ENCODE measurements at regions not wholly inside any gene's neighbourhood (a gene's known extent, or its start where the extent isn't known, plus 50 kb on each side); places are given as distances from the start of the nearest gene placed in this dataset.
A peak's percentile ranks its signal among the peaks of the same experiment; 100 is the strongest.

DNA sequence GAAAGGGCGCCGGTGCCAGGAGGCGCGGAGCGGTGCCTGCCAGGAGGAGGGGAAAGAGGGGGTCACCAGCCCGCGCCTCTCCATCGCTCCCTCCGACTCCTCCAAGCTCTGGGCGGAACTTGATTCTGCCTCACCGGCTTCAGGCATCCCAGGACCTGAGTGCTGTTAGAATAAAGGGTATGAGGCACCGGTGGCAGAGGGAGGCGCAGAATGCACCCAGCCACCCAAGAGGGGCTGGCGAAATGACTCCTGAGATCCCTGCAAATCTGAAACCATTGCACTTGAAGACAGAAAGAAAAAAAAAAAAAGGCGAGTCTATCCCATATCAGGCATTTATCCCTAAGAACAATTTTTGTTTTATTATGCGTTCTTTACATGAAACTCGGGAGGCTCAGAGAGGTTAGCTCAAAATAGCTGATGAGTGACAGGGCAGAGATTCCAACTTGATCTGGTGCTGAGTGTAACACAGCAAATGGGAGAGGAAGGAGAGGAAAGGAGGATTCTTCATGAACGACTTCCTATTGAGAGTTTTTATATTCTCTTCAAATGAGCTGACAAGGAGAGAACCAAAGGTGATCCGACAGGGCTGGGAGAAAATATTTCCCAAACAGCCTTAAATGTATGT is 157.0 kb upstream of the FRMD4B start:
- no peaks in the 10 kb centered on the region for H3K9me3 ChIP-seq
- TF ChIP-seq, protein P1, sequence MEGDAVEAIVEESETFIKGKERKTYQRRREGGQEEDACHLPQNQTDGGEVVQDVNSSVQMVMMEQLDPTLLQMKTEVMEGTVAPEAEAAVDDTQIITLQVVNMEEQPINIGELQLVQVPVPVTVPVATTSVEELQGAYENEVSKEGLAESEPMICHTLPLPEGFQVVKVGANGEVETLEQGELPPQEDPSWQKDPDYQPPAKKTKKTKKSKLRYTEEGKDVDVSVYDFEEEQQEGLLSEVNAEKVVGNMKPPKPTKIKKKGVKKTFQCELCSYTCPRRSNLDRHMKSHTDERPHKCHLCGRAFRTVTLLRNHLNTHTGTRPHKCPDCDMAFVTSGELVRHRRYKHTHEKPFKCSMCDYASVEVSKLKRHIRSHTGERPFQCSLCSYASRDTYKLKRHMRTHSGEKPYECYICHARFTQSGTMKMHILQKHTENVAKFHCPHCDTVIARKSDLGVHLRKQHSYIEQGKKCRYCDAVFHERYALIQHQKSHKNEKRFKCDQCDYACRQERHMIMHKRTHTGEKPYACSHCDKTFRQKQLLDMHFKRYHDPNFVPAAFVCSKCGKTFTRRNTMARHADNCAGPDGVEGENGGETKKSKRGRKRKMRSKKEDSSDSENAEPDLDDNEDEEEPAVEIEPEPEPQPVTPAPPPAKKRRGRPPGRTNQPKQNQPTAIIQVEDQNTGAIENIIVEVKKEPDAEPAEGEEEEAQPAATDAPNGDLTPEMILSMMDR (IDR thresholded peaks at IDR 0.05): no peak
- no peak overlapping the region for H3K27ac ChIP-seq
- peak overlapping the region; percentile 51 to 59 for H3K4me3 ChIP-seq
- DNase-seq (peak in 1 of 4 donors; percentile 71), ATAC-seq (no peak)
- no peaks in the 10 kb centered on the region for H3K36me3 ChIP-seq
- H3K4me1 ChIP-seq: peaks cover 0 to 21% of the 10 kb centered on the region in 2 donors
- H3K27me3 ChIP-seq: peaks cover 20 to 46% of the 10 kb centered on the region in 2 donors
- intact Hi-C loops (cut with DNase I): no loop called here

- H3K4me3 ChIP-seq: peak overlapping the region; percentile 51 to 59
- peak; percentile 67 for ATAC-seq
- TF ChIP-seq, protein P1 (IDR thresholded peaks at IDR 0.05): no peak
- peak overlapping the region; percentile 47 to 66 for H3K27ac ChIP-seq
- intact Hi-C loops (cut with DNase I): no loop called here
- peaks cover 0 to 21% of the 10 kb centered on the region in 2 donors for H3K4me1 ChIP-seq
- H3K27me3 ChIP-seq: peaks cover 20 to 46% of the 10 kb centered on the region in 2 donors
- H3K36me3 ChIP-seq: no peaks in the 10 kb centered on the region
- H3K9me3 ChIP-seq: no peaks in the 10 kb centered on the region
- DNase-seq: peak; percentile 54 to 83 (median 73)
Measured at GRCh38 chr3:69542089-69542804, 156.4 kb upstream of the FRMD4B start.

DNA sequence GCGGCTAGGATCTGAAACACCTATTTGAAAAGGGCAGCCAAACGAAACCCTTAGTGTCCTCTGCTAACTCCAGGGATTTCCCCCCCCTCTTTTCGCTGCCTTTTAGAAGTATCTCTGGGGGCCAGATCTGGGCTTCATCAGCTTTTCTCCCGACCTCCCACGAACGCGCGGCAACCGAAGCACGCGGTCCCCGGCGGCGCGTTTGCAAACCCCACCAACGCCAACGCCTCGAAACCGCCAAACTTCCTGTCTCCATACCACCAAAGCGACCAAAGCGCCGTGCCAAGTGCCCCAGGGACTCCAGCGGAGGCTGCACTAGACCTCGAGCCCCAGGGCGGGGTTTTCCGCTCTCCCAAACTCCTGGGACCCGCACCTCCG is 155.8 kb upstream of the FRMD4B start:
- H3K9me3 ChIP-seq: no peaks in the 10 kb centered on the region
- peak; percentile 44 to 74 (median 48) for DNase-seq
- H3K27me3 ChIP-seq: peaks cover 20 to 46% of the 10 kb centered on the region in 2 donors
- no peaks in the 10 kb centered on the region for H3K36me3 ChIP-seq
- H3K27ac ChIP-seq: peak overlapping the region; percentile 47 to 66
- intact Hi-C loops (cut with DNase I): no loop called here
- peak; percentile 47 for ATAC-seq
- peak overlapping the region; percentile 51 to 59 for H3K4me3 ChIP-seq
- H3K4me1 ChIP-seq: peaks cover 0 to 21% of the 10 kb centered on the region in 2 donors
- TF ChIP-seq, protein P1 (IDR thresholded peaks at IDR 0.05): no peak

GRCh38 chr3:69540706-69541581 is 155.1 kb upstream of the FRMD4B start:
- peaks cover 0 to 21% of the 10 kb centered on the region in 2 donors for H3K4me1 ChIP-seq
- intact Hi-C loops (cut with DNase I): no loop called here
- ATAC-seq (peak; percentile 31), DNase-seq (peak in 2 of 4 donors; percentile 47 to 49)
- no peaks in the 10 kb centered on the region for H3K9me3 ChIP-seq
- TF ChIP-seq, protein P1 (IDR thresholded peaks at IDR 0.05): no peak
- H3K36me3 ChIP-seq: no peaks in the 10 kb centered on the region
- peaks cover 20 to 46% of the 10 kb centered on the region in 2 donors for H3K27me3 ChIP-seq
- H3K4me3 ChIP-seq: peak overlapping the region; percentile 51 to 59
- peak overlapping the region; percentile 47 to 66 for H3K27ac ChIP-seq
